Astrocyte of the hippocampus (primary cell): ENCODE measurements at regions not wholly inside any gene's neighbourhood (a gene's known extent, or its start where the extent isn't known, plus 50 kb on each side); places are given as distances from the start of the nearest gene placed in this dataset.

ENCODE experiments used
- DNase-seq: peaks from one replicate; pipeline ENCODE4 v3.0.0; 2011; ENCODE audit warnings: low read depth, low spot score

- no peak for DNase-seq
These were observed 57.6 kb upstream of the DOCK1 start for GRCh38 chr10:126847666-126848065.

GRCh38 chr10:126849646-126850045, 55.6 kb upstream of the DOCK1 start:
- DNase-seq = no peak

- DNase-seq = peak; percentile 42
These were observed 53.7 kb upstream of the DOCK1 start for GRCh38 chr10:126851414-126852108.

- no peak for DNase-seq
These were observed 50.3 kb upstream of the DOCK1 start for GRCh38 chr10:126854726-126855495.
